ENCODE measurements at regions not wholly inside any gene's neighbourhood (a gene's known extent, or its start where the extent isn't known, plus 50 kb on each side); places are given as distances from the start of the nearest gene placed in this dataset.

GRCh38 chr15:93176065-93176464 is 87.1 kb upstream of the RGMA start:
- TF ChIP-seq, protein P1, sequence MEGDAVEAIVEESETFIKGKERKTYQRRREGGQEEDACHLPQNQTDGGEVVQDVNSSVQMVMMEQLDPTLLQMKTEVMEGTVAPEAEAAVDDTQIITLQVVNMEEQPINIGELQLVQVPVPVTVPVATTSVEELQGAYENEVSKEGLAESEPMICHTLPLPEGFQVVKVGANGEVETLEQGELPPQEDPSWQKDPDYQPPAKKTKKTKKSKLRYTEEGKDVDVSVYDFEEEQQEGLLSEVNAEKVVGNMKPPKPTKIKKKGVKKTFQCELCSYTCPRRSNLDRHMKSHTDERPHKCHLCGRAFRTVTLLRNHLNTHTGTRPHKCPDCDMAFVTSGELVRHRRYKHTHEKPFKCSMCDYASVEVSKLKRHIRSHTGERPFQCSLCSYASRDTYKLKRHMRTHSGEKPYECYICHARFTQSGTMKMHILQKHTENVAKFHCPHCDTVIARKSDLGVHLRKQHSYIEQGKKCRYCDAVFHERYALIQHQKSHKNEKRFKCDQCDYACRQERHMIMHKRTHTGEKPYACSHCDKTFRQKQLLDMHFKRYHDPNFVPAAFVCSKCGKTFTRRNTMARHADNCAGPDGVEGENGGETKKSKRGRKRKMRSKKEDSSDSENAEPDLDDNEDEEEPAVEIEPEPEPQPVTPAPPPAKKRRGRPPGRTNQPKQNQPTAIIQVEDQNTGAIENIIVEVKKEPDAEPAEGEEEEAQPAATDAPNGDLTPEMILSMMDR (IDR thresholded peaks at IDR 0.05; ENCODE audit: control extremely low read depth, extremely low read depth, low read depth, missing control alignments) = no peak
- POLR2A ChIA-PET = no interaction called here
- DNase-seq (ENCODE audit: extremely low spot score) = no peak
- CTCF ChIA-PET = no interaction called here

- TF ChIP-seq, protein P1 (IDR thresholded peaks at IDR 0.05; ENCODE audit: control extremely low read depth, extremely low read depth, low read depth, missing control alignments) = no peak
- POLR2A ChIA-PET = no interaction called here
- CTCF ChIA-PET = no interaction called here
- DNase-seq (ENCODE audit: extremely low spot score) = no peak
Measured at GRCh38 chr15:93174836-93175235, 85.8 kb upstream of the RGMA start.

DNA sequence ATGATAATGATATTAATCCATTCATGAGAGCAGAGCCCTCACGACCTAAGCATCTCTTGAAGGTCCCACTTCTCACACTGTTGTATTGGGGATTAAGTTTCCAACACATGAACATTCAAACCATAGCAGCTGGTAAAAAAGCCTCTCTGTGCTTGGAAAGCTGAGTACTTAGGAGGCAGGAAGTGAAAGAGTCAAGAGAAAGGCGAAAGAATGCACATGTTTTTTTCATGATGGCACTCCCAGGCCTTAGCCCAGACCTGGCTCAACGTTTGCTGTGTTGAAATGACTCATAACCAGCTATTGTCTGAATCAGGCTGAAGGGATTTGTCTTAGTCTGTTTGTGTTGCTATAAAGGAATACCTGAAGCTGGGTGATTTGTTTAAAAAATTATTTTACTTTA is 84.4 kb upstream of the RGMA start:
- CTCF ChIA-PET = interaction anchor here (1.4 kb wide), 1 partner anchor 86 kb away, joined by 5 read pairs; no protein-coding TSS in a partner anchor
- TF ChIP-seq, protein P1 (IDR thresholded peaks at IDR 0.05; ENCODE audit: control extremely low read depth, extremely low read depth, low read depth, missing control alignments) = no peak
- POLR2A ChIA-PET = no interaction called here
- DNase-seq (ENCODE audit: extremely low spot score) = no peak

DNA sequence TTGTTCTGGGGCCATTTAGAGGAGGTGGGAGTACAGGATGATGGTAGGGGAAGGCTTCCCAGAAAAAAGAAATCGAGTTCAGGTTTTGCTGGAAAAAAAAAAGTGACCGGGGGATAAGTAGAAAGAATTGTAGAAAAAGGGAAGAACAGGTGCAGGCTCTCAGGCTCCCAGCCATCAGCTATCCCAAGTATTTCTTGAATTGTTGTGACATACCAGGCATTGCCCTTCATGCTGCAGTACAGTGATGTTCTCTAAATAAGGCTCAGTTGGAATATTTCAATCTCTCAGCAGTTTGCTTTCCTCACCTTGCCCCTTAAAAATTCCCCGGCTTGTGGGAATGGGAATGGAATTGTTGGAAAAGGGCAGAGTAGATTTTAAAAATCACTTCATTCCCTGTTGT is 82.5 kb upstream of the RGMA start:
- TF ChIP-seq, protein P1 (IDR thresholded peaks at IDR 0.05; ENCODE audit: control extremely low read depth, extremely low read depth, low read depth, missing control alignments) = no peak
- ChIA-PET CTCF (interaction anchor here (1.4 kb wide), 1 partner anchor 17 kb away, joined by 4 read pairs; no protein-coding TSS in a partner anchor), POLR2A (no interaction called here)
- no peak for DNase-seq (ENCODE audit: extremely low spot score)

GRCh38 chr15:93170329-93170728 is 81.3 kb upstream of the RGMA start:
- DNase-seq (ENCODE audit: extremely low spot score) = no peak
- ChIA-PET POLR2A (no interaction called here), CTCF (interaction anchor here (1.4 kb wide), 1 partner anchor 16 kb away, joined by 4 read pairs; no protein-coding TSS in a partner anchor)
- TF ChIP-seq, protein P1 (IDR thresholded peaks at IDR 0.05; ENCODE audit: control extremely low read depth, extremely low read depth, low read depth, missing control alignments) = no peak

GRCh38 chr15:93168910-93169309 is 79.9 kb upstream of the RGMA start:
- no peak for DNase-seq (ENCODE audit: extremely low spot score)
- CTCF ChIA-PET = no interaction called here

More at GRCh38 chr15:93168910-93169309, 79.9 kb upstream of the RGMA start:
- POLR2A ChIA-PET = no interaction called here
- TF ChIP-seq, protein P1 (IDR thresholded peaks at IDR 0.05; ENCODE audit: control extremely low read depth, extremely low read depth, low read depth, missing control alignments) = no peak

Measured in GM10248 (cell line).